Endodermal cell (in vitro differentiated cells): ENCODE measurements at regions not wholly inside any gene's neighbourhood (a gene's known extent, or its start where the extent isn't known, plus 50 kb on each side); places are given as distances from the start of the nearest gene placed in this dataset.

Source experiments
- DNase-seq: peaks from one replicate; pipeline ENCODE4 v3.0.0-alpha.2; 2017
- H3K27ac ChIP-seq: 2 replicates; pipeline ENCODE4 v1.5.1; 2013; ENCODE audit warnings: mild to moderate bottlenecking, low read depth, low read length, moderate library complexity
- H3K27me3 ChIP-seq: 2 replicates; pipeline ENCODE4 v1.6.1; 2013; ENCODE audit warnings: mild to moderate bottlenecking, low read length, moderate library complexity; ENCODE audit not compliant: insufficient read depth, control insufficient read depth, poor library complexity, severe bottlenecking
- H3K36me3 ChIP-seq: 2 replicates; pipeline ENCODE4 v1.7.0; 2013; ENCODE audit warnings: mild to moderate bottlenecking, low read length, moderate library complexity; ENCODE audit not compliant: control insufficient read depth, insufficient read depth
- H3K4me1 ChIP-seq: one replicate; pipeline ENCODE4 v1.7.0; 2013; ENCODE audit warnings: low read length; ENCODE audit not compliant: control insufficient read depth, insufficient read depth
- H3K4me3 ChIP-seq: 2 replicates; pipeline ENCODE4 v1.5.1; 2013; ENCODE audit warnings: mild to moderate bottlenecking, low read length, moderate library complexity
- H3K9ac ChIP-seq: 2 replicates; pipeline ENCODE4 v1.6.1; 2013; ENCODE audit warnings: mild to moderate bottlenecking, low read length, moderate library complexity; ENCODE audit not compliant: poor library complexity, severe bottlenecking; ENCODE audit errors: extremely low read depth
- H3K9me3 ChIP-seq: 2 replicates; pipeline ENCODE4 v1.6.1; 2013; ENCODE audit warnings: mild to moderate bottlenecking, low read length, moderate library complexity; ENCODE audit not compliant: control insufficient read depth
- H3K27ac Mint-ChIP-seq: 2 replicates; pipeline ENCODE4 v1.8.0; 2020; ENCODE audit warnings: mixed read lengths
- H3K27me3 Mint-ChIP-seq: 2 replicates; pipeline ENCODE4 v1.8.0; 2021; ENCODE audit warnings: mild to moderate bottlenecking, mixed read lengths; ENCODE audit not compliant: insufficient read depth
- H3K36me3 Mint-ChIP-seq: 2 replicates; pipeline ENCODE4 v1.8.0; 2020; ENCODE audit warnings: low read depth, mixed read lengths
- H3K4me1 Mint-ChIP-seq: 2 replicates; pipeline ENCODE4 v1.8.0; 2020; ENCODE audit warnings: mixed read lengths
- H3K4me3 Mint-ChIP-seq: 2 replicates; pipeline ENCODE4 v1.8.0; 2020; ENCODE audit warnings: mild to moderate bottlenecking, moderate library complexity, mixed read lengths
- H3K9me3 Mint-ChIP-seq: 2 replicates; pipeline ENCODE4 v1.8.0; 2020; ENCODE audit warnings: mild to moderate bottlenecking, mixed read lengths
- CTCF ChIP-seq: fragments of 200-600 bp; sonication (generic); conservative IDR thresholded peaks from 2 replicates; pipeline ENCODE4 v1.5.0; 2021; ENCODE audit warnings: antibody characterized with exemption, mild to moderate bottlenecking
- WGBS, 2 experiments: methylation state at CpG; one replicate each; pipeline versions ENCODE4 v1.1.5 to v1.1.7; 2013; ENCODE audit warnings: missing lambda C conversion rate in 2 of 2, mixed read lengths in 1 of 2; ENCODE audit not compliant: insufficient coverage in 1 of 2, insufficient read length in 1 of 2; 5-methylcytosine and 5-hydroxymethylcytosine counted together

- DNase-seq: no peak
- Histone ChIP-seq H3K27me3 (no peaks in the 10 kb centered on the region), H3K27ac (no peak overlapping the region), H3K4me1 (no peaks in the 10 kb centered on the region), H3K4me3 (peak overlapping the region; percentile 49), H3K9ac (no peak overlapping the region), H3K36me3 (no peaks in the 10 kb centered on the region), H3K9me3 (peaks cover 41% of the 10 kb centered on the region)
- peaks cover 42% of the 10 kb centered on the region for H3K9me3 Mint-ChIP-seq
- no peaks in the 10 kb centered on the region for H3K27me3 Mint-ChIP-seq
- no peak overlapping the region for H3K27ac Mint-ChIP-seq
- TF ChIP-seq CTCF: no peak
- peaks cover 4% of the 10 kb centered on the region for H3K36me3 Mint-ChIP-seq
- no peak overlapping the region for H3K4me3 Mint-ChIP-seq
- 84 to 92% methylated on average over 3 of the region's 3 CpGs for WGBS, 2 experiments
- H3K4me1 Mint-ChIP-seq: no peaks in the 10 kb centered on the region
Observed at GRCh38 chr3:181510500-181510899, 201.2 kb upstream of the SOX2 start.

GRCh38 chr3:181497358-181497757 lies 214.4 kb upstream of the SOX2 start:
- Mint-ChIP-seq H3K36me3 (no peaks in the 10 kb centered on the region), H3K9me3 (no peaks in the 10 kb centered on the region), H3K4me1 (no peaks in the 10 kb centered on the region), H3K27me3 (no peaks in the 10 kb centered on the region), H3K27ac (no peak overlapping the region), H3K4me3 (no peak overlapping the region)
- TF ChIP-seq CTCF: no peak
- no peaks in the 10 kb centered on the region for H3K4me1 ChIP-seq
- H3K9ac ChIP-seq: no peak overlapping the region
- H3K27ac ChIP-seq: no peak overlapping the region
- WGBS, 2 experiments: 89 to 100% methylated on average over 1 to 3 of the region's 3 CpGs
- H3K27me3 ChIP-seq: no peaks in the 10 kb centered on the region
- no peaks in the 10 kb centered on the region for H3K9me3 ChIP-seq
- H3K4me3 ChIP-seq: no peak overlapping the region
- H3K36me3 ChIP-seq: no peaks in the 10 kb centered on the region
- no peak for DNase-seq

GRCh38 chr3:181493423-181493822 lies 218.3 kb upstream of the SOX2 start:
- Mint-ChIP-seq H3K4me1 (peaks cover 3% of the 10 kb centered on the region), H3K36me3 (no peaks in the 10 kb centered on the region), H3K4me3 (no peak overlapping the region), H3K9me3 (no peaks in the 10 kb centered on the region), H3K27me3 (no peaks in the 10 kb centered on the region), H3K27ac (no peak overlapping the region)
- Histone ChIP-seq H3K27me3 (no peaks in the 10 kb centered on the region), H3K9me3 (no peaks in the 10 kb centered on the region), H3K36me3 (no peaks in the 10 kb centered on the region), H3K27ac (no peak overlapping the region), H3K9ac (no peak overlapping the region), H3K4me1 (no peaks in the 10 kb centered on the region), H3K4me3 (no peak overlapping the region)
- no peak for TF ChIP-seq CTCF
- WGBS, 2 experiments: 83 to 93% methylated on average over 3 of the region's 3 CpGs
- DNase-seq: no peak
